Chondrocyte (in vitro differentiated cells): ENCODE measurements at regions not wholly inside any gene's neighbourhood (a gene's known extent, or its start where the extent isn't known, plus 50 kb on each side); places are given as distances from the start of the nearest gene placed in this dataset.

ENCODE experiments used
- DNase-seq: peaks from one replicate; pipeline ENCODE4 v3.0.0; 2021; ENCODE audit warnings: mixed read lengths, low spot score
- H3K27ac Mint-ChIP-seq: one replicate; pipeline ENCODE4 v1.8.0; 2021; ENCODE audit warnings: mild to moderate bottlenecking, moderate library complexity, mixed read lengths; ENCODE audit not compliant: unreplicated experiment
- H3K27me3 Mint-ChIP-seq: 2 replicates; pipeline ENCODE4 v1.8.0; 2021; ENCODE audit warnings: low read depth, mixed read lengths
- H3K36me3 Mint-ChIP-seq: 2 replicates; pipeline ENCODE4 v1.8.0; 2021; ENCODE audit warnings: low read depth, mixed read lengths
- H3K4me1 Mint-ChIP-seq: 2 replicates; pipeline ENCODE4 v1.8.0; 2021; ENCODE audit warnings: low read depth, mild to moderate bottlenecking, mixed read lengths
- H3K4me3 Mint-ChIP-seq: one replicate; pipeline ENCODE4 v1.8.0; 2021; ENCODE audit warnings: mild to moderate bottlenecking, moderate library complexity, mixed read lengths; ENCODE audit not compliant: unreplicated experiment
- H3K9me3 Mint-ChIP-seq: 2 replicates; pipeline ENCODE4 v1.8.0; 2021; ENCODE audit warnings: low read depth, mixed read lengths
- TF ChIP-seq, protein P1 (sequence below): fragments of 200-600 bp; sonication (generic); IDR thresholded peaks from 2 replicates; pipeline ENCODE4 v1.5.0; 2021; ENCODE audit warnings: antibody characterized with exemption, mild to moderate bottlenecking, moderate library complexity

DNA sequence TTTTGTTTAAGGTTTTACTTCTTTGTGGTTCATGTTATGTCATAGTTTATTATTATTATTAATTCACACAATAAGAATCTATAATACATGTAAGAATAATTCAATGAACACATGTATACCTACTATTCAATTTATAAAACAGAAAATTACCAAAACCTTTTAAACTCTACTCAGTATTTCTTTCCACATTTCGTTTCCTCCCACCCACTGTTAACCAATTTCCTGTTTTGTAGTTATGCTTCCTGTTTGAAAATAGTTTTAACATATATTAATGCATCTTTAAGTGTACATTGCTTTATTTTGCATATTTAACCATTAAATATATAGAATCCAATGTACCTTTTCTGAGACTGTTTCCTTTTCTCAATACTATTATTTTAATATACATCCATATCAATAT lies 397.9 kb upstream of the SPTLC3 start:
- Mint-ChIP-seq H3K36me3 (no peaks in the 10 kb centered on the region), H3K27me3 (peaks cover 2% of the 10 kb centered on the region), H3K27ac (no peak overlapping the region), H3K4me1 (no peaks in the 10 kb centered on the region), H3K4me3 (no peak overlapping the region), H3K9me3 (peaks cover 7% of the 10 kb centered on the region)
- no peak for DNase-seq
- TF ChIP-seq, protein P1, sequence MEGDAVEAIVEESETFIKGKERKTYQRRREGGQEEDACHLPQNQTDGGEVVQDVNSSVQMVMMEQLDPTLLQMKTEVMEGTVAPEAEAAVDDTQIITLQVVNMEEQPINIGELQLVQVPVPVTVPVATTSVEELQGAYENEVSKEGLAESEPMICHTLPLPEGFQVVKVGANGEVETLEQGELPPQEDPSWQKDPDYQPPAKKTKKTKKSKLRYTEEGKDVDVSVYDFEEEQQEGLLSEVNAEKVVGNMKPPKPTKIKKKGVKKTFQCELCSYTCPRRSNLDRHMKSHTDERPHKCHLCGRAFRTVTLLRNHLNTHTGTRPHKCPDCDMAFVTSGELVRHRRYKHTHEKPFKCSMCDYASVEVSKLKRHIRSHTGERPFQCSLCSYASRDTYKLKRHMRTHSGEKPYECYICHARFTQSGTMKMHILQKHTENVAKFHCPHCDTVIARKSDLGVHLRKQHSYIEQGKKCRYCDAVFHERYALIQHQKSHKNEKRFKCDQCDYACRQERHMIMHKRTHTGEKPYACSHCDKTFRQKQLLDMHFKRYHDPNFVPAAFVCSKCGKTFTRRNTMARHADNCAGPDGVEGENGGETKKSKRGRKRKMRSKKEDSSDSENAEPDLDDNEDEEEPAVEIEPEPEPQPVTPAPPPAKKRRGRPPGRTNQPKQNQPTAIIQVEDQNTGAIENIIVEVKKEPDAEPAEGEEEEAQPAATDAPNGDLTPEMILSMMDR: no peak

DNA sequence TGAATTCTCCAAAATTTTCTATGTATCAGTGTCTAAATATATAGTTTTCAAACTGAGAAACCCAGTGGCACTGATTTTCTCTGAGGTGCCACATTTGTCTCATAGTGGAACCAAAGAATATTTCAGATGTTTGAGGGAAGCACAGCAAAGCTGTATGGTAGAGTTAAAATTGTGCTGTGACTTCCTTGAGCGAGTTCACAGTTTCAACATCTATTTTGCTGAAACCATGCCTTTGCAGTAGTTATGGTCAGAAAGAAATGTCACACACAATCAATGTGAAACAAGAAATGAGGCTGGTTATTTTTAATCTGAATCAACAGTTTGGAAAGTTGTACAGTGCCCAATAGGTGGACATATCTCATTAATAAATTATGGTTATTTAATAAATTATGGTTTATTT lies 394.0 kb upstream of the SPTLC3 start:
- TF ChIP-seq, protein P1: no peak
- Mint-ChIP-seq H3K36me3 (no peaks in the 10 kb centered on the region), H3K27me3 (no peaks in the 10 kb centered on the region), H3K9me3 (peaks cover 15% of the 10 kb centered on the region), H3K27ac (no peak overlapping the region), H3K4me3 (no peak overlapping the region), H3K4me1 (no peaks in the 10 kb centered on the region)
- no peak for DNase-seq

DNA sequence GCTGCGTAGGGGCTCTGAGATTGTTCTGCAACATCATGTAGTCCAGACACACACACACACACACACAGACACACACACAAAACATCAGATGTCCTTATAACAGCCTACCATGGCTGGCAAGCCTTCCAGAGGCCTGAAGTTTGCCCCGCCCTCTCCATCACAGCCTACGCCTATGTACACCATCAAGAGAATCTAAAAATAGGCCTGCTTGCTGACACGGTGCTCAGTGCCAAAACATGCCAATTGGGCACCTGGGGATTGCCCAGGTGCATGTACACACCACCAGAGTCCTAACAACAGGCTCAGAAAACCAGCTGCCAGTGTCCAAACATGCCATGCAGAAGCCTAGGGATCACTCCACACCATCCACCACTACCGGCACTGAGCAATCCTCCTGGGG lies 391.7 kb upstream of the SPTLC3 start:
- H3K9me3 Mint-ChIP-seq: peaks cover 17% of the 10 kb centered on the region
- DNase-seq: no peak
- H3K4me3 Mint-ChIP-seq: no peak overlapping the region
- no peaks in the 10 kb centered on the region for H3K4me1 Mint-ChIP-seq
- H3K36me3 Mint-ChIP-seq: no peaks in the 10 kb centered on the region
- H3K27me3 Mint-ChIP-seq: no peaks in the 10 kb centered on the region
- TF ChIP-seq, protein P1: no peak
- H3K27ac Mint-ChIP-seq: no peak overlapping the region

DNA sequence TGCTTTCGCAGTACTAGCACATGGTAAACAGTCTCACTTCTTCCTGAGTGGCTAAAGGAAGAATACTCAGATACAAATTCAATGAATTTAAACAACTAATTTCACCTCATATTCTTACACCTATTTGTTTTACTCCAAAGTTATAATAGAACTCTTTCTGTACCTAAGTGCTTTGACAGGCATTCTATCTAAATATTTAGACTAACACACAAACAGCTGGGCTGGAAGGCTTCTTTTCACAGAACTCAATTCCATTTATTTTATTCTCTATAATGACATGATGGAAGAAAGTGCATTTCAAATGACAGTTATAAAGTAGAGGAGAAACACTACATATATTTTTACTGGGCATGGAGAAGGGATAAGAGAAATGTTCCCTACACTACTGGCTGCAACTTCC lies 384.9 kb upstream of the SPTLC3 start:
- no peaks in the 10 kb centered on the region for H3K36me3 Mint-ChIP-seq

DNA sequence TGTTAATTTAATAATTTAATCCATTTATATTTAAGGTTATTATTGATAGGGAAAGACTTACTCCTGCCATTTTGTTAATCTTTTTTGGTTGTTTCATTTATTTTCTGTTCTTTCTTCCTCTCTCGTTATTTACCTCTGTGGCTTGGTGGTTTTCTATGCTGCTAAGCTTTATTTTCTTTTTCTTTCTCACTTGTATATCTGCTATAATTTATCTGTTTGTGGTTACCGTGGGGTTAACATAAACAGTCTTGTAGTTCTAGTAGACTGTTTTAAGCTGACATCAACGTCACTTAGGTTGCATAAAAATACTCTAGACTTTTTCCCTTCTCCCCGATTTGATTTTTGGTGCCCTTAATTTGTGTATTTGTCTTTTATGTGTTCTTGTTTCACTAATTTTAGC lies 381.3 kb upstream of the SPTLC3 start:
- H3K36me3 Mint-ChIP-seq: no peaks in the 10 kb centered on the region
- peaks cover 13% of the 10 kb centered on the region for H3K9me3 Mint-ChIP-seq
- H3K27me3 Mint-ChIP-seq: no peaks in the 10 kb centered on the region

More for the DNA sequence above, 384.9 kb upstream of the SPTLC3 start:
- Mint-ChIP-seq H3K4me1 (no peaks in the 10 kb centered on the region), H3K27me3 (no peaks in the 10 kb centered on the region), H3K4me3 (no peak overlapping the region), H3K9me3 (peaks cover 16% of the 10 kb centered on the region), H3K27ac (no peak overlapping the region)
- TF ChIP-seq, protein P1: no peak
- no peak for DNase-seq

More for the DNA sequence above, 381.3 kb upstream of the SPTLC3 start:
- Mint-ChIP-seq H3K27ac (no peak overlapping the region), H3K4me1 (no peaks in the 10 kb centered on the region), H3K4me3 (no peak overlapping the region)
- TF ChIP-seq, protein P1: no peak
- no peak for DNase-seq
